WTC11 (cell line): ENCODE measurements at regions not wholly inside any gene's neighbourhood (a gene's known extent, or its start where the extent isn't known, plus 50 kb on each side); places are given as distances from the start of the nearest gene placed in this dataset.

ENCODE experiments used
- ATAC-seq: fragments of 200-7000 bp; cut with Tn5 transposase; 2 replicates; pipeline ENCODE4 v1.10.0; 2021; ENCODE audit warnings: mild to moderate bottlenecking, moderate library complexity
- CTCF ChIA-PET: fragments of 300-600 bp; sonication (Branson Sonifier 250); formaldehyde crosslinking; loops from one replicate; lab custom pipeline; 2021; ENCODE audit warnings: antibody characterized with exemption; lab: Charles Lee
- POLR2A ChIA-PET: fragments of 350-600 bp; sonication (Branson Sonifier 250); formaldehyde crosslinking; loops from one replicate; lab custom pipeline; 2021; ENCODE audit warnings: antibody characterized with exemption; lab: Charles Lee
- DNase-seq: peaks from one replicate; pipeline ENCODE4 v3.0.0; 2021; ENCODE audit warnings: low spot score
- H3K27ac Mint-ChIP-seq: 2 replicates; pipeline ENCODE4 v1.8.0; 2021; ENCODE audit warnings: mixed read lengths
- H3K27me3 Mint-ChIP-seq: 2 replicates; pipeline ENCODE4 v1.8.0; 2021; ENCODE audit warnings: low read depth, mild to moderate bottlenecking, moderate library complexity, mixed read lengths
- H3K36me3 Mint-ChIP-seq: 2 replicates; pipeline ENCODE4 v1.8.0; 2021; ENCODE audit warnings: mixed read lengths
- H3K4me1 Mint-ChIP-seq: 2 replicates; pipeline ENCODE4 v1.8.0; 2022; ENCODE audit warnings: mixed read lengths
- H3K4me3 Mint-ChIP-seq: 2 replicates; pipeline ENCODE4 v1.8.0; 2021; ENCODE audit warnings: mild to moderate bottlenecking, moderate library complexity, mixed read lengths
- H3K9me3 Mint-ChIP-seq: 2 replicates; pipeline ENCODE4 v1.8.0; 2021; ENCODE audit warnings: mixed read lengths
- CDX4 ChIP-seq: fragments of 250-450 bp; sonication (Bioruptor Pico); IDR thresholded peaks from 2 replicates; pipeline ENCODE4 v1.9.0; 2021; ENCODE audit warnings: moderate library complexity, mild to moderate bottlenecking, inconsistent platforms, borderline replicate concordance
- EMX1 ChIP-seq: fragments of 250-450 bp; sonication (Bioruptor Pico); IDR thresholded peaks from 2 replicates; pipeline ENCODE4 v1.8.0; 2021; ENCODE audit warnings: mild to moderate bottlenecking
- ESRRA ChIP-seq: sonication (generic); formaldehyde crosslinking; IDR thresholded peaks from 2 replicates; pipeline ENCODE4 v1.8.1; 2022; ENCODE audit warnings: mild to moderate bottlenecking, missing genetic modification reagents, borderline replicate concordance
- FOXP4 ChIP-seq: sonication (generic); formaldehyde crosslinking; IDR thresholded peaks from 2 replicates; pipeline ENCODE4 v1.8.0; 2022; ENCODE audit warnings: mild to moderate bottlenecking, missing genetic modification reagents
- IRF1 ChIP-seq: sonication (generic); formaldehyde crosslinking; IDR thresholded peaks from 2 replicates; pipeline ENCODE4 v1.8.0; 2023; ENCODE audit warnings: missing genetic modification reagents
- KAT7 ChIP-seq: sonication (generic); formaldehyde crosslinking; IDR thresholded peaks from 2 replicates; pipeline ENCODE4 v1.8.1; 2023; ENCODE audit warnings: missing genetic modification reagents, mild to moderate bottlenecking, borderline replicate concordance
- MXD4 ChIP-seq: fragments of 250-450 bp; sonication (Bioruptor Pico); IDR thresholded peaks from 2 replicates; pipeline ENCODE4 v1.8.0; 2021; ENCODE audit warnings: mild to moderate bottlenecking, moderate library complexity, borderline replicate concordance
- NFATC4 ChIP-seq: fragments of 250-450 bp; sonication (Bioruptor Pico); IDR thresholded peaks from 2 replicates; pipeline ENCODE4 v1.9.0; 2021; ENCODE audit warnings: mild to moderate bottlenecking
- NR1H2 ChIP-seq: sonication (generic); formaldehyde crosslinking; IDR thresholded peaks from 2 replicates; pipeline ENCODE4 v1.9.0; 2021; ENCODE audit warnings: mild to moderate bottlenecking, moderate library complexity, missing genetic modification reagents
- OVOL2 ChIP-seq: fragments of 250-450 bp; sonication (Bioruptor Pico); IDR thresholded peaks from 2 replicates; pipeline ENCODE4 v1.9.0; 2021; ENCODE audit warnings: mild to moderate bottlenecking, borderline replicate concordance
- RORB ChIP-seq: fragments of 250-450 bp; sonication (Bioruptor Pico); IDR thresholded peaks from 2 replicates; pipeline ENCODE4 v1.9.0; 2021; ENCODE audit warnings: mild to moderate bottlenecking
- SMAD4 ChIP-seq: sonication (generic); formaldehyde crosslinking; IDR thresholded peaks from 2 replicates; pipeline ENCODE4 v1.8.0; 2022; ENCODE audit warnings: mild to moderate bottlenecking, missing genetic modification reagents
- USF1 ChIP-seq: sonication (generic); formaldehyde crosslinking; IDR thresholded peaks from 2 replicates; pipeline ENCODE4 v1.8.0; 2022; ENCODE audit warnings: mild to moderate bottlenecking, missing genetic modification reagents
- ZNF121 ChIP-seq: sonication (generic); formaldehyde crosslinking; IDR thresholded peaks from 2 replicates; pipeline ENCODE4 v1.8.0; 2023; ENCODE audit warnings: missing genetic modification reagents
- ZNF138 ChIP-seq: sonication (generic); formaldehyde crosslinking; conservative IDR thresholded peaks from 2 replicates; pipeline ENCODE4 v1.8.1; 2022; ENCODE audit warnings: mild to moderate bottlenecking, moderate library complexity, missing genetic modification reagents
- ZNF416 ChIP-seq: fragments of 250-450 bp; sonication (Bioruptor Pico); IDR thresholded peaks from 2 replicates; pipeline ENCODE4 v1.9.0; 2021; ENCODE audit warnings: mild to moderate bottlenecking, inconsistent platforms
- ZNF423 ChIP-seq: fragments of 250-450 bp; sonication (Bioruptor Pico); IDR thresholded peaks from 2 replicates; pipeline ENCODE4 v2.1.2; 2022; ENCODE audit warnings: mild to moderate bottlenecking, moderate library complexity
- ZNF512 ChIP-seq: sonication (generic); formaldehyde crosslinking; IDR thresholded peaks from 2 replicates; pipeline ENCODE4 v1.8.1; 2022; ENCODE audit warnings: missing genetic modification reagents, borderline replicate concordance
- TF ChIP-seq, protein P1 (sequence below): fragments of 250-450 bp; sonication (Bioruptor Pico); IDR thresholded peaks from 2 replicates; pipeline ENCODE4 v1.9.0; 2021; ENCODE audit warnings: mild to moderate bottlenecking, borderline replicate concordance

DNA sequence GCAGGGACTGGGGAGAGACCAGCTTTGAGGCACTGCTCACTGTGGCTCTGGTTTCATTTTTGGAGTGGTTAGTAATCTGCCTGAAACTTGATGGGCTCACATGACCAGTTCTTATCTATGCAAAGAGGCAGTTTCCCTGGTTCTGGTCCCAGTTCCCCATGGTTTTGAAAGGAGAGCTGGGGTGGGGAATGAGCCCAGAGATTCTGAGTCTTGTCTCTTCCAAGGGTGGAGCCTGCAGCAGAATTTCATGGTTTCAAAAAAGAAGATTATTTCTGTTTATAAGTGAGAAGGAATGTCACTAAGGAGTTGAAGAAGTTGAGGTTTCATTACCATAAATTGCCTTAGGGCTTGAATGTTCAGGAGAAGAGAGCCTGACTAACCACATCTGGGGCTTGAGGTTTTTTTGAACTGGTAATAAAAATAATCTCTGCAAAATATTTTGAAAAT is 190.2 kb upstream of the HABP2 start:
- peaks cover 11% of the 10 kb centered on the region; the same call in 1 of the 2 replicates for H3K36me3 Mint-ChIP-seq
- no peak overlapping the region for H3K4me3 Mint-ChIP-seq
- CTCF ChIA-PET, result interaction anchor here (3.3 kb wide), 1 partner anchor 22 kb away, joined by 15 read pairs; no protein-coding TSS in a partner anchor
- POLR2A ChIA-PET, result no interaction called here
- no peak overlapping the region for H3K27ac Mint-ChIP-seq
- ATAC-seq, result no peak
- H3K4me1 Mint-ChIP-seq, result peaks cover 6% of the 10 kb centered on the region
- H3K27me3 Mint-ChIP-seq, result peaks cover 5% of the 10 kb centered on the region; the same call in 1 of the 2 replicates
- DNase-seq, result no peak
- no peak for TF ChIP-seq USF1 (CRISPR knock-in tag)
- TF ChIP-seq ZNF121 (CRISPR knock-in tag), result no peak
- no peak for TF ChIP-seq ESRRA (CRISPR knock-in tag)
- TF ChIP-seq MXD4 (CRISPR knock-in tag), result no peak
- peaks cover 24% of the 10 kb centered on the region for H3K9me3 Mint-ChIP-seq

GRCh38 chr10:113364227-113364626 is 188.6 kb upstream of the HABP2 start:
- DNase-seq (no peak), ATAC-seq (no peak)
- Mint-ChIP-seq H3K9me3 (peaks cover 26% of the 10 kb centered on the region), H3K4me1 (peaks cover 12% of the 10 kb centered on the region), H3K36me3 (peaks cover 11% of the 10 kb centered on the region; the same call in 1 of the 2 replicates), H3K4me3 (no peak overlapping the region), H3K27ac (no peak overlapping the region), H3K27me3 (peaks cover 5% of the 10 kb centered on the region; the same call in 1 of the 2 replicates)
- TF ChIP-seq NFATC4 (CRISPR knock-in tag) (no peak), SMAD4 (CRISPR knock-in tag) (no peak), EMX1 (no peak), CDX4 (no peak), IRF1 (CRISPR knock-in tag) (no peak), KAT7 (no peak), ZNF512 (CRISPR knock-in tag) (no peak), NR1H2 (CRISPR knock-in tag) (no peak), OVOL2 (CRISPR knock-in tag) (no peak), ZNF423 (CRISPR knock-in tag) (no peak), RORB (CRISPR knock-in tag) (no peak), ZNF138 (CRISPR knock-in tag) (no peak)
- ChIA-PET POLR2A (no interaction called here), CTCF (no interaction called here)

DNA sequence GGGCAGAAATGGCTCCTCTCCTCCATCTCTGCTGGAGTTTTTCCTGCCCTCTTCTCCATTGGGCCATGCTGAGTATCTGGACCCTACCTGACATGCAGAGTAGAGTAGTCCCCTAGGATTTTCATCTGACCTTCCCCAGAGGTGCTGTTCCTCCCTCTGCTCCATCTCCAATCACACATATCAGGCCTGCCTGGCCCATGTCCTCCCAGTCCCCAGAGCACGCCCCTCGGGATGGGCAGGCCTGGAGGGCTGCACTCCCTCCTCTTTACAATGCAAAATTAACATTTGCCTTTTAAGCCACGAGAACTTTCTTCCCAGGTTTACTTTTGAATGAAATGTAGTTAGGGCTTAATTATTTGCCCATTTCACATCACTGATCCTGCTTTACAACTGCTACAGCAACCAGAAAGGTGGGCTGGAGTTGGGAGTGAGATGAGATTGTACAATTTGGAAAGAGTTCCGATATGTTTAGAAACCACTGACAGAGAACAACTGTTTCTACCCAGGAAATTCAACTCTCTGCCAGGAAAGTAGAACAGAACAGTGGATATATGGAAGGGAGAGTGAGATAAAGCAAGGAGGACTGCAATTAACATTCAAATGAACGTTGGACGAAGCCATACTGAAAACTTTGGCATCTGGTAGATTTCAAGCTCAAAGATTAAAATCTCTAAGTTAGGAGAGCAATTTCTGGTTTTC is 184.0 kb upstream of the HABP2 start:
- H3K27me3 Mint-ChIP-seq, result peaks cover 5% of the 10 kb centered on the region; the same call in 1 of the 2 replicates
- H3K9me3 Mint-ChIP-seq, result peaks cover 26% of the 10 kb centered on the region
- ATAC-seq (no peak), DNase-seq (no peak)
- no peak overlapping the region for H3K4me3 Mint-ChIP-seq
- peaks cover 11% of the 10 kb centered on the region; the same call in 1 of the 2 replicates for H3K36me3 Mint-ChIP-seq
- H3K27ac Mint-ChIP-seq, result no peak overlapping the region
- peaks cover 6% of the 10 kb centered on the region for H3K4me1 Mint-ChIP-seq
- CTCF ChIA-PET, result no interaction called here
- POLR2A ChIA-PET, result no interaction called here
- TF ChIP-seq, protein P1, sequence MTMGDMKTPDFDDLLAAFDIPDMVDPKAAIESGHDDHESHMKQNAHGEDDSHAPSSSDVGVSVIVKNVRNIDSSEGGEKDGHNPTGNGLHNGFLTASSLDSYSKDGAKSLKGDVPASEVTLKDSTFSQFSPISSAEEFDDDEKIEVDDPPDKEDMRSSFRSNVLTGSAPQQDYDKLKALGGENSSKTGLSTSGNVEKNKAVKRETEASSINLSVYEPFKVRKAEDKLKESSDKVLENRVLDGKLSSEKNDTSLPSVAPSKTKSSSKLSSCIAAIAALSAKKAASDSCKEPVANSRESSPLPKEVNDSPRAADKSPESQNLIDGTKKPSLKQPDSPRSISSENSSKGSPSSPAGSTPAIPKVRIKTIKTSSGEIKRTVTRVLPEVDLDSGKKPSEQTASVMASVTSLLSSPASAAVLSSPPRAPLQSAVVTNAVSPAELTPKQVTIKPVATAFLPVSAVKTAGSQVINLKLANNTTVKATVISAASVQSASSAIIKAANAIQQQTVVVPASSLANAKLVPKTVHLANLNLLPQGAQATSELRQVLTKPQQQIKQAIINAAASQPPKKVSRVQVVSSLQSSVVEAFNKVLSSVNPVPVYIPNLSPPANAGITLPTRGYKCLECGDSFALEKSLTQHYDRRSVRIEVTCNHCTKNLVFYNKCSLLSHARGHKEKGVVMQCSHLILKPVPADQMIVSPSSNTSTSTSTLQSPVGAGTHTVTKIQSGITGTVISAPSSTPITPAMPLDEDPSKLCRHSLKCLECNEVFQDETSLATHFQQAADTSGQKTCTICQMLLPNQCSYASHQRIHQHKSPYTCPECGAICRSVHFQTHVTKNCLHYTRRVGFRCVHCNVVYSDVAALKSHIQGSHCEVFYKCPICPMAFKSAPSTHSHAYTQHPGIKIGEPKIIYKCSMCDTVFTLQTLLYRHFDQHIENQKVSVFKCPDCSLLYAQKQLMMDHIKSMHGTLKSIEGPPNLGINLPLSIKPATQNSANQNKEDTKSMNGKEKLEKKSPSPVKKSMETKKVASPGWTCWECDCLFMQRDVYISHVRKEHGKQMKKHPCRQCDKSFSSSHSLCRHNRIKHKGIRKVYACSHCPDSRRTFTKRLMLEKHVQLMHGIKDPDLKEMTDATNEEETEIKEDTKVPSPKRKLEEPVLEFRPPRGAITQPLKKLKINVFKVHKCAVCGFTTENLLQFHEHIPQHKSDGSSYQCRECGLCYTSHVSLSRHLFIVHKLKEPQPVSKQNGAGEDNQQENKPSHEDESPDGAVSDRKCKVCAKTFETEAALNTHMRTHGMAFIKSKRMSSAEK (CRISPR knock-in tag), result no peak
- no peak for TF ChIP-seq ZNF512 (CRISPR knock-in tag)
- TF ChIP-seq ZNF416 (CRISPR knock-in tag), result no peak
- no peak for TF ChIP-seq ZNF423 (CRISPR knock-in tag)
- no peak for TF ChIP-seq FOXP4 (CRISPR knock-in tag)
